Ovary (tissue), 3 donors: ENCODE measurements at regions not wholly inside any gene's neighbourhood (a gene's known extent, or its start where the extent isn't known, plus 50 kb on each side); places are given as distances from the start of the nearest gene placed in this dataset.

Experiments used
- EP300 ChIP-seq: sonication (generic); formaldehyde crosslinking; IDR thresholded peaks from one replicate; pipeline ENCODE4 v1.6.1; 2017; ENCODE audit warnings: antibody characterized with exemption
- POLR2A ChIP-seq: fragments of 450-650 bp; IDR thresholded peaks from one replicate; pipeline ENCODE4 v1.6.1; 2017; ENCODE audit warnings: antibody characterized with exemption, mild to moderate bottlenecking, moderate library complexity
- TF ChIP-seq, protein P1 (sequence below), 3 donors: fragments of 450-650 bp in 2 of 3; fragments of 200-600 bp in 1 of 3; IDR thresholded peaks; one replicate each; pipeline versions ENCODE4 v1.5.1 to v1.8.0; 2016 to 2022; ENCODE audit warnings: antibody characterized with exemption in 3 of 3, mild to moderate bottlenecking in 1 of 3
- donor health status: DM: no; HTN: no; CAD: no.

GRCh38 chr1:5554111-5554510 lies 438.1 kb downstream of the NPHP4 start:
- TF ChIP-seq, protein P1, sequence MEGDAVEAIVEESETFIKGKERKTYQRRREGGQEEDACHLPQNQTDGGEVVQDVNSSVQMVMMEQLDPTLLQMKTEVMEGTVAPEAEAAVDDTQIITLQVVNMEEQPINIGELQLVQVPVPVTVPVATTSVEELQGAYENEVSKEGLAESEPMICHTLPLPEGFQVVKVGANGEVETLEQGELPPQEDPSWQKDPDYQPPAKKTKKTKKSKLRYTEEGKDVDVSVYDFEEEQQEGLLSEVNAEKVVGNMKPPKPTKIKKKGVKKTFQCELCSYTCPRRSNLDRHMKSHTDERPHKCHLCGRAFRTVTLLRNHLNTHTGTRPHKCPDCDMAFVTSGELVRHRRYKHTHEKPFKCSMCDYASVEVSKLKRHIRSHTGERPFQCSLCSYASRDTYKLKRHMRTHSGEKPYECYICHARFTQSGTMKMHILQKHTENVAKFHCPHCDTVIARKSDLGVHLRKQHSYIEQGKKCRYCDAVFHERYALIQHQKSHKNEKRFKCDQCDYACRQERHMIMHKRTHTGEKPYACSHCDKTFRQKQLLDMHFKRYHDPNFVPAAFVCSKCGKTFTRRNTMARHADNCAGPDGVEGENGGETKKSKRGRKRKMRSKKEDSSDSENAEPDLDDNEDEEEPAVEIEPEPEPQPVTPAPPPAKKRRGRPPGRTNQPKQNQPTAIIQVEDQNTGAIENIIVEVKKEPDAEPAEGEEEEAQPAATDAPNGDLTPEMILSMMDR (IDR thresholded peaks at IDR 0.05), result no peak
- no peak for TF ChIP-seq EP300
- TF ChIP-seq POLR2A, result no peak
